Upper lobe of left lung (tissue), 6 donors: ENCODE measurements at regions not wholly inside any gene's neighbourhood (a gene's known extent, or its start where the extent isn't known, plus 50 kb on each side); places are given as distances from the start of the nearest gene placed in this dataset.

ENCODE experiments used
- ATAC-seq, 2 donors: fragments of 200-7000 bp; cut with Tn5 transposase; one replicate each; pipeline ENCODE4 v1.9.1; 2022; ENCODE audit warnings: mild to moderate bottlenecking in 2 of 2, moderate library complexity in 2 of 2; ENCODE audit not compliant: low FRiP score in 2 of 2
- DNase-seq, 2 donors: peaks; one replicate each; pipeline ENCODE4 v3.0.0-alpha.2; 2019 to 2020
- H3K27ac ChIP-seq, 4 donors: fragments of 200-600 bp; sonication (generic); one replicate each; pipeline ENCODE4 v1.5.1; 2016 to 2019
- H3K27me3 ChIP-seq, 4 donors: fragments of 200-600 bp; sonication (generic); one replicate each; pipeline ENCODE4 v1.5.1; 2017 to 2019
- H3K36me3 ChIP-seq, 4 donors: fragments of 200-600 bp; sonication (generic); one replicate each; pipeline ENCODE4 v1.5.1; 2016 to 2019
- H3K4me1 ChIP-seq, 4 donors: fragments of 200-600 bp; sonication (generic); one replicate each; pipeline ENCODE4 v1.5.1; 2018 to 2019
- H3K4me3 ChIP-seq, 4 donors: fragments of 200-600 bp; sonication (generic); one replicate each; pipeline ENCODE4 v1.5.1; 2017 to 2019; ENCODE audit warnings: mild to moderate bottlenecking in 2 of 4, moderate library complexity in 1 of 4
- H3K9me3 ChIP-seq, 4 donors: fragments of 200-600 bp; sonication (generic); one replicate each; pipeline ENCODE4 v1.5.1; 2018 to 2019
- CTCF ChIP-seq, 6 experiments: fragments of 450-650 bp in 4 of 6; fragments of 200-600 bp in 2 of 6; sonication (generic) in 2 of 6; IDR thresholded peaks; one replicate each; pipeline ENCODE4 v1.5.1; 2016 to 2019; ENCODE audit warnings: antibody characterized with exemption in 6 of 6
- EP300 ChIP-seq, 4 donors: sonication (generic); formaldehyde crosslinking; IDR thresholded peaks; one replicate each; pipeline ENCODE4 v1.5.1; 2017; ENCODE audit warnings: antibody characterized with exemption in 4 of 4, control low read depth in 2 of 4
- POLR2A ChIP-seq, 4 donors: fragments of 450-650 bp; IDR thresholded peaks; one replicate each; pipeline ENCODE4 v1.5.1; 2016 to 2017; ENCODE audit warnings: antibody characterized with exemption in 4 of 4, mild to moderate bottlenecking in 2 of 4
- POLR2AphosphoS5 ChIP-seq, 2 donors: sonication (generic); formaldehyde crosslinking; IDR thresholded peaks; one replicate each; pipeline ENCODE4 v1.5.1; 2017; ENCODE audit warnings: antibody characterized with exemption in 2 of 2
- WGBS, 2 donors: methylation state at CpG; one replicate each; pipeline ENCODE4 v1.1.5; 2017 to 2018; 5-methylcytosine and 5-hydroxymethylcytosine counted together
- donor health status: DM: no; HTN: no; CAD: no; lungs with moderate emphysema.
- donor health status: DM: no; HTN: yes; CAD: no; lungs with severe emphysema.

GRCh38 chr11:23138761-23139160 lies 278.5 kb upstream of the CCDC179 start:
- Histone ChIP-seq H3K9me3 (no peaks in the 10 kb centered on the region), H3K4me3 (no peak overlapping the region), H3K27ac (no peak overlapping the region), H3K27me3 (no peaks in the 10 kb centered on the region), H3K36me3 (no peaks in the 10 kb centered on the region), H3K4me1 (no peaks in the 10 kb centered on the region)
- 62 to 78% methylated on average over 1 of the region's 1 CpG for whole genome bisulfite sequencing, 2 donors
- DNase-seq (no peak), ATAC-seq (no peak)
- TF ChIP-seq POLR2A (IDR thresholded peaks at IDR 0.05), result no peak
- TF ChIP-seq CTCF (IDR thresholded peaks at IDR 0.05), result no peak
- no peak for TF ChIP-seq POLR2AphosphoS5 (IDR thresholded peaks at IDR 0.05)
- no peak for TF ChIP-seq EP300 (IDR thresholded peaks at IDR 0.05)

GRCh38 chr11:23143022-23143421 lies 282.7 kb upstream of the CCDC179 start:
- H3K36me3 ChIP-seq, result no peaks in the 10 kb centered on the region
- H3K27me3 ChIP-seq, result no peaks in the 10 kb centered on the region
- DNase-seq (no peak), ATAC-seq (no peak)
- H3K9me3 ChIP-seq, result no peaks in the 10 kb centered on the region
- no peaks in the 10 kb centered on the region for H3K4me1 ChIP-seq
- no peak overlapping the region for H3K4me3 ChIP-seq
- H3K27ac ChIP-seq, result no peak overlapping the region
- WGBS, 2 donors, result 77% methylated on average over 2 of the region's 2 CpGs
- TF ChIP-seq EP300 (IDR thresholded peaks at IDR 0.05), result no peak
- TF ChIP-seq POLR2AphosphoS5 (IDR thresholded peaks at IDR 0.05), result no peak
- TF ChIP-seq POLR2A (IDR thresholded peaks at IDR 0.05), result no peak
- TF ChIP-seq CTCF (IDR thresholded peaks at IDR 0.05), result no peak

DNA sequence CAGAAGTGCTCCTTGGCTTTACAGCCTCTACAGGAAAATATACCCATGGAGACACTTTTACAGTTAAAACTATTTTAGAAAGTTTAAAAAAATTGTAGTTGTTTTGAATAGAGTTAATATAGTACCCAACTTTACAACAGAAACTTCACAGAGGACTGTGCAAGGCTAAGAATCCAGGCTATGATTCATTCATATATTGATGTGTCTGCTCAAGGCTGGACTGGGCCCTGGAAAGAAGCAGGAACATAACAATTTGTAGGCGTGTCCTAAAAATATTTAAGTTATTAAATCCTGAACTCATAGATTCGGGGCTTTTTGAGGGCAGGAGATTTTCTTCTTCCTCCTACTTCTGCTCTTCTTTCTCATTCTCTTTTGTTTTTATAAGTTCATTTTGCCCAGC lies 291.5 kb upstream of the CCDC179 start:
- WGBS, 2 donors, result 85 to 88% methylated on average over 2 of the region's 2 CpGs
- no peak for ATAC-seq
- TF ChIP-seq POLR2A (IDR thresholded peaks at IDR 0.05), result no peak
- TF ChIP-seq CTCF (IDR thresholded peaks at IDR 0.05), result no peak
- TF ChIP-seq POLR2AphosphoS5 (IDR thresholded peaks at IDR 0.05), result no peak

GRCh38 chr11:23155503-23155902 lies 295.2 kb upstream of the CCDC179 start:
- ATAC-seq, result no peak
- Histone ChIP-seq H3K4me3 (no peak overlapping the region), H3K4me1 (no peaks in the 10 kb centered on the region), H3K27ac (no peak overlapping the region), H3K36me3 (no peaks in the 10 kb centered on the region), H3K9me3 (no peaks in the 10 kb centered on the region), H3K27me3 (no peaks in the 10 kb centered on the region)
- TF ChIP-seq POLR2A (IDR thresholded peaks at IDR 0.05) (no peak), POLR2AphosphoS5 (IDR thresholded peaks at IDR 0.05) (no peak), EP300 (IDR thresholded peaks at IDR 0.05) (no peak), CTCF (IDR thresholded peaks at IDR 0.05) (no peak)
- DNase-seq, result no peak
- WGBS, 2 donors, result 83 to 95% methylated on average over 1 of the region's 1 CpG

More for the DNA sequence above, 291.5 kb upstream of the CCDC179 start:
- H3K27me3 ChIP-seq, result no peaks in the 10 kb centered on the region
- H3K4me1 ChIP-seq, result no peaks in the 10 kb centered on the region
- no peak overlapping the region for H3K4me3 ChIP-seq
- H3K27ac ChIP-seq, result no peak overlapping the region
- no peaks in the 10 kb centered on the region for H3K36me3 ChIP-seq
- DNase-seq, result no peak
- no peaks in the 10 kb centered on the region for H3K9me3 ChIP-seq

GRCh38 chr11:23164022-23164421 lies 303.7 kb upstream of the CCDC179 start:
- H3K27me3 ChIP-seq, result no peaks in the 10 kb centered on the region
- H3K27ac ChIP-seq, result no peak overlapping the region
- H3K4me1 ChIP-seq, result no peaks in the 10 kb centered on the region
- whole genome bisulfite sequencing, 2 donors, result 88 to 92% methylated on average over 1 of the region's 1 CpG
- no peak overlapping the region for H3K4me3 ChIP-seq
- H3K9me3 ChIP-seq, result no peaks in the 10 kb centered on the region
- ATAC-seq, result no peak
- no peak for DNase-seq
- no peak for TF ChIP-seq POLR2AphosphoS5 (IDR thresholded peaks at IDR 0.05)
- no peak for TF ChIP-seq POLR2A (IDR thresholded peaks at IDR 0.05)
- no peak for TF ChIP-seq CTCF (IDR thresholded peaks at IDR 0.05)
- TF ChIP-seq EP300 (IDR thresholded peaks at IDR 0.05), result no peak
- H3K36me3 ChIP-seq, result no peaks in the 10 kb centered on the region
